GM23338 (cell line): ENCODE measurements at regions not wholly inside any gene's neighbourhood (a gene's known extent, or its start where the extent isn't known, plus 50 kb on each side); places are given as distances from the start of the nearest gene placed in this dataset.

Experiments
- CREB1 ChIP-seq: fragments of 250-450 bp; sonication (Bioruptor Pico); IDR thresholded peaks from 2 replicates; pipeline ENCODE4 v1.5.0; 2020; ENCODE audit warnings: low read depth, mild to moderate bottlenecking, moderate library complexity
- EZH2 ChIP-seq: fragments of 200-600 bp; sonication (generic); IDR thresholded peaks from one replicate; pipeline ENCODE4 v1.8.0; 2017; ENCODE audit warnings: antibody characterized with exemption, mild to moderate bottlenecking, low read depth; ENCODE audit not compliant: unreplicated experiment
- EZH2phosphoT487 ChIP-seq: fragments of 200-600 bp; sonication (generic); IDR thresholded peaks from one replicate; pipeline ENCODE4 v1.8.1; 2018; ENCODE audit warnings: antibody characterized with exemption; ENCODE audit not compliant: unreplicated experiment
- JUNB ChIP-seq: IDR thresholded peaks from one replicate; pipeline ENCODE4 v1.6.1; 2016; ENCODE audit warnings: antibody characterized with exemption; ENCODE audit not compliant: unreplicated experiment
- POLR2AphosphoS5 ChIP-seq: IDR thresholded peaks from 2 replicates; pipeline ENCODE4 v1.6.1; 2016; ENCODE audit warnings: antibody characterized with exemption, low read depth
- REST ChIP-seq: IDR thresholded peaks from one replicate; pipeline ENCODE4 v1.6.1; 2018; ENCODE audit warnings: antibody characterized with exemption; ENCODE audit not compliant: unreplicated experiment
- ZNF114 ChIP-seq: fragments of 250-450 bp; sonication (Bioruptor Pico); IDR thresholded peaks from 2 replicates; pipeline ENCODE4 v1.5.0; 2020; ENCODE audit warnings: mild to moderate bottlenecking, moderate library complexity
- TF ChIP-seq, protein P1 (sequence below), 2 experiments: fragments of 200-600 bp in 1 of 2; sonication (generic) in 1 of 2; conservative IDR thresholded peaks; 2 replicates each; pipeline versions ENCODE4 v1.5.1 to v1.6.1; 2016 to 2017; ENCODE audit warnings: antibody characterized with exemption in 2 of 2, low read depth in 2 of 2, mild to moderate bottlenecking in 2 of 2, moderate library complexity in 1 of 2
- TF ChIP-seq, protein P2 (sequence below): IDR thresholded peaks from 2 replicates; pipeline ENCODE4 v1.6.1; 2016; ENCODE audit warnings: antibody characterized with exemption

- TF ChIP-seq, protein P1, sequence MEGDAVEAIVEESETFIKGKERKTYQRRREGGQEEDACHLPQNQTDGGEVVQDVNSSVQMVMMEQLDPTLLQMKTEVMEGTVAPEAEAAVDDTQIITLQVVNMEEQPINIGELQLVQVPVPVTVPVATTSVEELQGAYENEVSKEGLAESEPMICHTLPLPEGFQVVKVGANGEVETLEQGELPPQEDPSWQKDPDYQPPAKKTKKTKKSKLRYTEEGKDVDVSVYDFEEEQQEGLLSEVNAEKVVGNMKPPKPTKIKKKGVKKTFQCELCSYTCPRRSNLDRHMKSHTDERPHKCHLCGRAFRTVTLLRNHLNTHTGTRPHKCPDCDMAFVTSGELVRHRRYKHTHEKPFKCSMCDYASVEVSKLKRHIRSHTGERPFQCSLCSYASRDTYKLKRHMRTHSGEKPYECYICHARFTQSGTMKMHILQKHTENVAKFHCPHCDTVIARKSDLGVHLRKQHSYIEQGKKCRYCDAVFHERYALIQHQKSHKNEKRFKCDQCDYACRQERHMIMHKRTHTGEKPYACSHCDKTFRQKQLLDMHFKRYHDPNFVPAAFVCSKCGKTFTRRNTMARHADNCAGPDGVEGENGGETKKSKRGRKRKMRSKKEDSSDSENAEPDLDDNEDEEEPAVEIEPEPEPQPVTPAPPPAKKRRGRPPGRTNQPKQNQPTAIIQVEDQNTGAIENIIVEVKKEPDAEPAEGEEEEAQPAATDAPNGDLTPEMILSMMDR (conservative IDR thresholded peaks at IDR 0.05; ENCODE audit: low read depth in 2 of 2) = no peak
- TF ChIP-seq EZH2 (no peak), REST (no peak), CREB1 (CRISPR knock-in tag) (no peak), POLR2AphosphoS5 (no peak), EZH2phosphoT487 (no peak), ZNF114 (CRISPR knock-in tag) (no peak), JUNB (no peak)
- TF ChIP-seq, protein P2, sequence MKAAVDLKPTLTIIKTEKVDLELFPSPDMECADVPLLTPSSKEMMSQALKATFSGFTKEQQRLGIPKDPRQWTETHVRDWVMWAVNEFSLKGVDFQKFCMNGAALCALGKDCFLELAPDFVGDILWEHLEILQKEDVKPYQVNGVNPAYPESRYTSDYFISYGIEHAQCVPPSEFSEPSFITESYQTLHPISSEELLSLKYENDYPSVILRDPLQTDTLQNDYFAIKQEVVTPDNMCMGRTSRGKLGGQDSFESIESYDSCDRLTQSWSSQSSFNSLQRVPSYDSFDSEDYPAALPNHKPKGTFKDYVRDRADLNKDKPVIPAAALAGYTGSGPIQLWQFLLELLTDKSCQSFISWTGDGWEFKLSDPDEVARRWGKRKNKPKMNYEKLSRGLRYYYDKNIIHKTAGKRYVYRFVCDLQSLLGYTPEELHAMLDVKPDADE = no peak
These were observed 57.1 kb upstream of the MFGE8 start for GRCh38 chr15:88970232-88970631.
